ENCODE measurements at regions not wholly inside any gene's neighbourhood (a gene's known extent, or its start where the extent isn't known, plus 50 kb on each side); places are given as distances from the start of the nearest gene placed in this dataset.
A peak's percentile ranks its signal among the peaks of the same experiment; 100 is the strongest.

GRCh38 chr3:28933337-28933736 is 347.5 kb upstream of the RBMS3 start:
- Histone ChIP-seq H3K9me3 (no peaks in the 10 kb centered on the region), H3K4me3 (no peak overlapping the region), H3K4me1 (no peaks in the 10 kb centered on the region), H3K27me3 (no peaks in the 10 kb centered on the region), H3K36me3 (no peaks in the 10 kb centered on the region), H3K27ac (no peak overlapping the region)
- intact Hi-C loops (cut with DNase I; ENCODE audit: low total_unique reads) (no loop called here), in situ Hi-C loops (cut with MboI; ENCODE audit: low sequenced_read_pairs in 4 of 4) (no loop called here)
- no peak for TF ChIP-seq CTCF (IDR thresholded peaks at IDR 0.05 in 4 of 5, conservative IDR thresholded peaks at IDR 0.05 in 1 of 5)
- no peak for TF ChIP-seq POLR2A (IDR thresholded peaks at IDR 0.05)
- DNase-seq (no peak), ATAC-seq (no peak)

- intact Hi-C loops (cut with DNase I; ENCODE audit: low total_unique reads) (no loop called here), in situ Hi-C loops (cut with MboI; ENCODE audit: low sequenced_read_pairs in 4 of 4) (no loop called here)
- no peak for TF ChIP-seq CTCF (IDR thresholded peaks at IDR 0.05 in 4 of 5, conservative IDR thresholded peaks at IDR 0.05 in 1 of 5)
- no peak for TF ChIP-seq POLR2A (IDR thresholded peaks at IDR 0.05)
- H3K36me3 ChIP-seq = no peaks in the 10 kb centered on the region
- no peak overlapping the region for H3K27ac ChIP-seq
- H3K27me3 ChIP-seq = no peaks in the 10 kb centered on the region
- DNase-seq = no peak
- H3K9me3 ChIP-seq = no peaks in the 10 kb centered on the region
- H3K4me1 ChIP-seq = no peaks in the 10 kb centered on the region
- no peak overlapping the region for H3K4me3 ChIP-seq
- no peak for ATAC-seq
Observed at GRCh38 chr3:28934126-28934813, 346.6 kb upstream of the RBMS3 start.

DNA sequence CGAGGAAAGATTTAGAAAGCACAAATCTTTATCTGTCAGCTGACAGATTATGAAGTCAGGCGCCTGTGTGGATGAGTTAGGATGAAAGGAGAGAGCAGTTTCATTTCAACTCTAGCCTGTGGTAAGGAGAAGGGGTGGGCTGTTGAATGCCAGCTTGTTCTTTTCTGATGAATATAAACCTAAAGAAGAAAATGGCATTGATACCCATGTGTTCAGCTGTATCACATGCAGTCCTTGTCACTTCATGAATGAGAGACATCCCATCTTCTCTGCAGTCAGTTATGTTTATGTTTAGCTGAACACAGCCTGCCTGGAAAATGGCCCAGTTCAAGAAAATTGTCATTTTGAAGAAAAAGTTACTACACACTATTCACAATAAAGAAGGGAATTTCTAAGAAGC is 345.7 kb upstream of the RBMS3 start:
- TF ChIP-seq CTCF (IDR thresholded peaks at IDR 0.05 in 4 of 5, conservative IDR thresholded peaks at IDR 0.05 in 1 of 5) = no peak
- no peak for TF ChIP-seq POLR2A (IDR thresholded peaks at IDR 0.05)
- Histone ChIP-seq H3K27ac (no peak overlapping the region), H3K4me3 (no peak overlapping the region), H3K4me1 (peaks cover 4 to 5% of the 10 kb centered on the region in 2 donors), H3K9me3 (no peaks in the 10 kb centered on the region), H3K27me3 (no peaks in the 10 kb centered on the region), H3K36me3 (no peaks in the 10 kb centered on the region)
- ATAC-seq (no peak), DNase-seq (no peak)
- intact Hi-C loops (cut with DNase I; ENCODE audit: low total_unique reads) (no loop called here), in situ Hi-C loops (cut with MboI; ENCODE audit: low sequenced_read_pairs in 4 of 4) (no loop called here)

DNA sequence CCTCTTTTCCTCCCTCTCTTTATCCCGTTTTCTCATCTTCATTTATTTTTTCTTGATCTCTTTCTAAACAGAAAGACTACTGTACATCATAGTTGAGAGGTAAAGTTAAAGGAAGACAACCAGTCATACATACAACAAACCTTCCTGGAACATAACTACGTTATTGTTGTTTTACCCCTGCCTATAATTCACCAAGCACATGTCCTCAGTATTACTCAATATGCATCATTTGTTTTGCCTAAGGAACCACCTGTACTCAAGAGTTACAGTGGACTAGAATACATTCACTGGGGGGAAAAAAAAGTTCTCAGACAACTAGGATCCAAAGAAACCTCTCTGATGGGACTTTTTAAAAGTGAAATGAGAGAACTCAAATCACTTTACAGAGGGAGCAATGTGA is 344.7 kb upstream of the RBMS3 start:
- no peak for ATAC-seq
- intact Hi-C loops (cut with DNase I; ENCODE audit: low total_unique reads) (no loop called here), in situ Hi-C loops (cut with MboI; ENCODE audit: low sequenced_read_pairs in 4 of 4) (no loop called here)
- no peaks in the 10 kb centered on the region for H3K27me3 ChIP-seq
- no peaks in the 10 kb centered on the region for H3K9me3 ChIP-seq
- no peak overlapping the region for H3K4me3 ChIP-seq
- TF ChIP-seq POLR2A (IDR thresholded peaks at IDR 0.05) (no peak), CTCF (IDR thresholded peaks at IDR 0.05 in 4 of 5, conservative IDR thresholded peaks at IDR 0.05 in 1 of 5) (no peak)
- DNase-seq = no peak
- H3K27ac ChIP-seq = no peak overlapping the region
- H3K4me1 ChIP-seq = peaks cover 14% of the 10 kb centered on the region in 2 donors
- no peaks in the 10 kb centered on the region for H3K36me3 ChIP-seq

- H3K27me3 ChIP-seq = no peaks in the 10 kb centered on the region
- ATAC-seq = peak; percentile 51 to 86
- peak; percentile 15 to 26 for DNase-seq
- in situ Hi-C loops (cut with MboI; ENCODE audit: low sequenced_read_pairs in 4 of 4) = no loop called here
- H3K4me3 ChIP-seq = no peak overlapping the region
- H3K36me3 ChIP-seq = no peaks in the 10 kb centered on the region
- TF ChIP-seq POLR2A (IDR thresholded peaks at IDR 0.05) (no peak), CTCF (IDR thresholded peaks at IDR 0.05 in 4 of 5, conservative IDR thresholded peaks at IDR 0.05 in 1 of 5) (no peak)
- peaks cover 16 to 18% of the 10 kb centered on the region in 2 donors for H3K4me1 ChIP-seq
- H3K27ac ChIP-seq = peak overlapping the region in 3 of 4 donors; percentile 16 to 38 (median 36)
- H3K9me3 ChIP-seq = no peaks in the 10 kb centered on the region
- intact Hi-C loops (cut with DNase I; ENCODE audit: low total_unique reads) = no loop called here
Observed at GRCh38 chr3:28940530-28940929, 340.3 kb upstream of the RBMS3 start.

All from gastrocnemius medialis (tissue), 4 donors.